ENCODE measurements at regions not wholly inside any gene's neighbourhood (a gene's known extent, or its start where the extent isn't known, plus 50 kb on each side); places are given as distances from the start of the nearest gene placed in this dataset.

- ATAC-seq = no peak
- H3K27me3 ChIP-seq = no peaks in the 10 kb centered on the region
- H3K9me3 ChIP-seq = no peaks in the 10 kb centered on the region
- no peaks in the 10 kb centered on the region for H3K36me3 ChIP-seq
- in situ Hi-C loops (cut with MboI; ENCODE audit: low sequenced_read_pairs in 4 of 4) (loop anchor here (25.0 kb wide), 3 partner anchors 336 to 1311 kb away; partner anchors contain the start of gene KLF6 (in 1 of the 4)), intact Hi-C loops (cut with DNase I; ENCODE audit: low total_unique reads) (no loop called here)
- DNase-seq = no peak
- peak overlapping the region; percentile 53 to 73 (median 64) for H3K27ac ChIP-seq
- TF ChIP-seq, protein P1, sequence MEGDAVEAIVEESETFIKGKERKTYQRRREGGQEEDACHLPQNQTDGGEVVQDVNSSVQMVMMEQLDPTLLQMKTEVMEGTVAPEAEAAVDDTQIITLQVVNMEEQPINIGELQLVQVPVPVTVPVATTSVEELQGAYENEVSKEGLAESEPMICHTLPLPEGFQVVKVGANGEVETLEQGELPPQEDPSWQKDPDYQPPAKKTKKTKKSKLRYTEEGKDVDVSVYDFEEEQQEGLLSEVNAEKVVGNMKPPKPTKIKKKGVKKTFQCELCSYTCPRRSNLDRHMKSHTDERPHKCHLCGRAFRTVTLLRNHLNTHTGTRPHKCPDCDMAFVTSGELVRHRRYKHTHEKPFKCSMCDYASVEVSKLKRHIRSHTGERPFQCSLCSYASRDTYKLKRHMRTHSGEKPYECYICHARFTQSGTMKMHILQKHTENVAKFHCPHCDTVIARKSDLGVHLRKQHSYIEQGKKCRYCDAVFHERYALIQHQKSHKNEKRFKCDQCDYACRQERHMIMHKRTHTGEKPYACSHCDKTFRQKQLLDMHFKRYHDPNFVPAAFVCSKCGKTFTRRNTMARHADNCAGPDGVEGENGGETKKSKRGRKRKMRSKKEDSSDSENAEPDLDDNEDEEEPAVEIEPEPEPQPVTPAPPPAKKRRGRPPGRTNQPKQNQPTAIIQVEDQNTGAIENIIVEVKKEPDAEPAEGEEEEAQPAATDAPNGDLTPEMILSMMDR (IDR thresholded peaks at IDR 0.05 in 4 of 5, conservative IDR thresholded peaks at IDR 0.05 in 1 of 5) = no peak
- TF ChIP-seq POLR2A (IDR thresholded peaks at IDR 0.05) = no peak
- no peaks in the 10 kb centered on the region for H3K4me1 ChIP-seq
- no peak overlapping the region for H3K4me3 ChIP-seq
Measured at GRCh38 chr10:3451516-3452172, 279.1 kb upstream of the PITRM1 start.

DNA sequence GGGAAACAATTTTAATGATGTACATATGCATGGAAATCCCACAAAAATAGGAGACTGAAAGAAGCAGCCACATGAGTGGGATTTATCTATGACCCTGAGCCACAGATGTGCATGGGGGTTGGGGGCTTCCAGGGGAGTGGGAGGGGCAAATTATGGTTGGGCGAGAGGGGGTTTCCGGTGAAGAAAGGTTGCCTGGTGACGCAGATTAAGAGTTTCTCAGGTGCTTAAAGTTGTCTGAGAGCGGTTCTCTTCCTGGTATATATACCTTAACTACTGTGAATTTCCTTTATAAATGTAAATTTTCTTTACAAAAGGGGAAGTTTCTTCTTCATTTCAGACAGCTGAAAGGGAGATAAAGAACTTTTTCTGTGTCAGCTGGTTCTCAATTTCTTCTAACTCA, 273.6 kb upstream of the PITRM1 start:
- in situ Hi-C loops (cut with MboI; ENCODE audit: low sequenced_read_pairs in 4 of 4) (no loop called here), intact Hi-C loops (cut with DNase I; ENCODE audit: low total_unique reads) (no loop called here)
- Histone ChIP-seq H3K27me3 (no peaks in the 10 kb centered on the region), H3K36me3 (no peaks in the 10 kb centered on the region), H3K4me3 (no peak overlapping the region), H3K9me3 (no peaks in the 10 kb centered on the region), H3K27ac (no peak overlapping the region), H3K4me1 (no peaks in the 10 kb centered on the region)
- TF ChIP-seq, protein P1 (IDR thresholded peaks at IDR 0.05 in 4 of 5, conservative IDR thresholded peaks at IDR 0.05 in 1 of 5) = no peak
- TF ChIP-seq POLR2A (IDR thresholded peaks at IDR 0.05) = no peak
- ATAC-seq (no peak), DNase-seq (no peak)

GRCh38 chr10:3445648-3446047, 273.1 kb upstream of the PITRM1 start:
- no peak for ATAC-seq

GRCh38 chr10:3442451-3442990, 269.9 kb upstream of the PITRM1 start:
- DNase-seq (no peak), ATAC-seq (no peak)
- H3K36me3 ChIP-seq = no peaks in the 10 kb centered on the region
- H3K4me1 ChIP-seq = no peaks in the 10 kb centered on the region
- no peak overlapping the region for H3K4me3 ChIP-seq
- no peak overlapping the region for H3K27ac ChIP-seq
- TF ChIP-seq, protein P1 (IDR thresholded peaks at IDR 0.05 in 4 of 5, conservative IDR thresholded peaks at IDR 0.05 in 1 of 5) = no peak
- TF ChIP-seq POLR2A (IDR thresholded peaks at IDR 0.05) = no peak
- no peaks in the 10 kb centered on the region for H3K27me3 ChIP-seq
- intact Hi-C loops (cut with DNase I; ENCODE audit: low total_unique reads) = no loop called here
- H3K9me3 ChIP-seq = no peaks in the 10 kb centered on the region
- in situ Hi-C loops (cut with MboI; ENCODE audit: low sequenced_read_pairs in 4 of 4) = no loop called here

More at GRCh38 chr10:3445648-3446047, 273.1 kb upstream of the PITRM1 start:
- no peak overlapping the region for H3K27ac ChIP-seq
- no peaks in the 10 kb centered on the region for H3K9me3 ChIP-seq
- H3K36me3 ChIP-seq = no peaks in the 10 kb centered on the region
- H3K4me3 ChIP-seq = no peak overlapping the region
- intact Hi-C loops (cut with DNase I; ENCODE audit: low total_unique reads) = no loop called here
- TF ChIP-seq, protein P1 (IDR thresholded peaks at IDR 0.05 in 4 of 5, conservative IDR thresholded peaks at IDR 0.05 in 1 of 5) = no peak
- TF ChIP-seq POLR2A (IDR thresholded peaks at IDR 0.05) = no peak
- no peaks in the 10 kb centered on the region for H3K27me3 ChIP-seq
- DNase-seq = no peak
- in situ Hi-C loops (cut with MboI; ENCODE audit: low sequenced_read_pairs in 4 of 4) = no loop called here
- H3K4me1 ChIP-seq = no peaks in the 10 kb centered on the region

All from gastrocnemius medialis (tissue), 4 donors.